ENCODE measurements at regions not wholly inside any gene's neighbourhood (a gene's known extent, or its start where the extent isn't known, plus 50 kb on each side); places are given as distances from the start of the nearest gene placed in this dataset.

GRCh38 chr16:85238233-85238647, 126.0 kb upstream of the CIBAR2 start:
- Histone ChIP-seq H2AFZ (ENCODE audit: low read length) (no peak overlapping the region), H4K20me1 (ENCODE audit: control insufficient read depth, insufficient read depth, insufficient read length) (no peaks in the 10 kb centered on the region), H3K79me1 (ENCODE audit: insufficient read depth, low read depth, low read length, poor library complexity, severe bottlenecking) (peaks cover 3% of the 10 kb centered on the region), H3T11ph (ENCODE audit: low read length) (no peak overlapping the region), H3K14ac (ENCODE audit: insufficient read depth, low read length) (no peak overlapping the region), H3K23me2 (ENCODE audit: insufficient read length, low read depth, low read length, poor library complexity, severe bottlenecking) (peaks cover 8% of the 10 kb centered on the region), H3K56ac (ENCODE audit: insufficient read length, low read depth, low read length) (no peak overlapping the region), H2BK20ac (ENCODE audit: low read depth, low read length, poor library complexity, severe bottlenecking) (no peak overlapping the region), H4K8ac (replicated peaks; ENCODE audit: insufficient read length, low read depth, low read length) (no peak overlapping the region), H3K9ac (ENCODE audit: extremely low read depth, insufficient read length, low read length) (no peak overlapping the region), H3K4me1 (ENCODE audit: insufficient read depth, low read length) (no peaks in the 10 kb centered on the region), H3K27ac (ENCODE audit: insufficient read length, low read depth, low read length) (no peak overlapping the region), H3K27me3 (ENCODE audit: insufficient read depth, low read length) (no peaks in the 10 kb centered on the region), H2BK5ac (ENCODE audit: insufficient read length, low read length) (no peak overlapping the region), H2AK5ac (ENCODE audit: insufficient read length, low read length) (no peak overlapping the region), H2BK15ac (ENCODE audit: low read depth, low read length) (no peak overlapping the region), H2BK12ac (ENCODE audit: insufficient read length, low read depth, low read length) (no peak overlapping the region), H3K18ac (ENCODE audit: insufficient read length, low read depth, low read length) (no peak overlapping the region), H3K79me2 (ENCODE audit: insufficient read depth, low read length) (no peaks in the 10 kb centered on the region), H3K23ac (ENCODE audit: insufficient read length, low read depth, low read length) (no peak overlapping the region), H3K4me2 (ENCODE audit: insufficient read depth, insufficient read length, low read length) (no peak overlapping the region), H4K5ac (ENCODE audit: insufficient read length, low read depth, low read length) (no peak overlapping the region), H3K9me3 (ENCODE audit: control insufficient read depth, low read depth, low read length) (no peaks in the 10 kb centered on the region), H4K91ac (ENCODE audit: insufficient read length, low read depth, low read length) (no peak overlapping the region), H3K4ac (ENCODE audit: low read depth, low read length) (no peak overlapping the region), H2BK120ac (ENCODE audit: low read depth, low read length, poor library complexity, severe bottlenecking) (no peak overlapping the region)
- TF ChIP-seq CTCF (conservative IDR thresholded peaks at IDR 0.05), result peak; percentile 50
- Mint-ChIP-seq H3K9me3 (no peaks in the 10 kb centered on the region; a peak in 1 of 5 replicates), H3K27me3 (ENCODE audit: low read depth) (peaks cover 1% of the 10 kb centered on the region), H3K27ac (no peak overlapping the region), H3K4me1 (peaks cover 31 to 60% of the 10 kb centered on the region in 2 experiments), H3K36me3 (ENCODE audit: insufficient read depth in 1 of 3, low read depth in 3 of 3) (no peaks in the 10 kb centered on the region), H3K4me3 (no peak overlapping the region; a peak in 1 of 5 replicates)
- DNase-seq, result peak; percentile 75
- no CpG with 5 or more reads among the region's 17 CpGs for WGBS (ENCODE audit: extremely low coverage, insufficient read length, low lambda C conversion rate)

Measured in H9 (cell line).